ENCODE measurements at regions not wholly inside any gene's neighbourhood (a gene's known extent, or its start where the extent isn't known, plus 50 kb on each side); places are given as distances from the start of the nearest gene placed in this dataset.
A peak's percentile ranks its signal among the peaks of the same experiment; 100 is the strongest.

DNA sequence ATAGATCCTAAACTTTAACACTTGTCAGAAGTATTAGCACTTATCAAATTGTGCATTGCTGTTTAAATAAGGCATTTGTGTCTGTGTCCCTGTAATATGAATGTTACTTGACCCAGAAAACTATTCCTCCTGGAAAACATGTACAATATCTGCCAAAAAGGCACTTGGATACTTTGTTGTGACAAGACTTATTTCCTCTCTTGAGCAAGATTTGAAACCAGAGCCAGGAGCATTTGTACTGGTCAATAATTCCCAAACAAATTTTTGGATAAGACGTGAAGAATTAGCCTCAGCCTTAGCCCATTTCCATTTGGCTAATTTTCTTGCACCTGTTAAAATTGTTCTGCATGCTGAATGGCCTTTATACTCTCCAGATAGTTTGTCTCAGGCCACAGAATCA is 176.3 kb upstream of the GK2 start:
- Histone ChIP-seq H3K27me3 (ENCODE audit: control insufficient read depth in 1 of 2, insufficient read depth in 2 of 2, low read length in 2 of 2) (no peaks in the 10 kb centered on the region), H3K27ac (ENCODE audit: low read depth in 1 of 2, low read length in 2 of 2) (no peak overlapping the region), H3K4me3 (ENCODE audit: low read length) (no peak overlapping the region), H3K9me3 (ENCODE audit: control insufficient read depth in 1 of 2, insufficient read depth in 1 of 2, low read length in 2 of 2) (no peaks in the 10 kb centered on the region), H3K36me3 (ENCODE audit: insufficient read depth, low read length) (no peaks in the 10 kb centered on the region), H3K4me1 (ENCODE audit: insufficient read depth, low read length) (no peaks in the 10 kb centered on the region)
- H3K27me3 Mint-ChIP-seq = no peaks in the 10 kb centered on the region
- H3K36me3 Mint-ChIP-seq (ENCODE audit: low read depth) = no peaks in the 10 kb centered on the region
- ChIA-PET CTCF (no interaction called here), POLR2A (no interaction called here)
- intact Hi-C loops (cut with DNase I, micrococcal nuclease) = no loop called here
- no peak overlapping the region for H3K27ac Mint-ChIP-seq
- DNase-seq = no peak
- H3K4me3 Mint-ChIP-seq = no peak overlapping the region
- no peaks in the 10 kb centered on the region for H3K9me3 Mint-ChIP-seq
- ATAC-seq (ENCODE audit: poor library complexity) = no peak
- no peaks in the 10 kb centered on the region for H3K4me1 Mint-ChIP-seq (ENCODE audit: low read depth)
- no peak for TF ChIP-seq CTCF (IDR thresholded peaks at IDR 0.05)

DNA sequence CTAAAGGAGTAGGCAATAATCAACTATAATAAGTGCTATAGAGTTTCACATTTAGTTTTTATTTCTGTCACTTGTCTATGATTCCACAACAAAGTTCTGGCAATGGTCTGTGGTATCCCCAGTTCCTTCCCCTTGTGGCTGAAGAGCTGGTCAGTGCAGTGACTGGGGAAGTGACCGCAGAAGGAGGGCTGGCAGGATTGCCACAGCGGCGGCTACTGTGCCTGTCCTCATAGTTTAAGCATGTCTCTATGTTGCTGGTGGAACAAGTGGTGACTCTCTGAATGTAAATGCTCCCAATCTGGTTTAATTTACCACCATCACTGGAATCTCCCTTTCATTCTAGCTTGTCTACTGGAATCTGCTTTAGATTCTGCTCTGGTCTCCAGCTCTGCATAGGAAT is 170.6 kb upstream of the GK2 start:
- no peak for ATAC-seq (ENCODE audit: poor library complexity)

DNA sequence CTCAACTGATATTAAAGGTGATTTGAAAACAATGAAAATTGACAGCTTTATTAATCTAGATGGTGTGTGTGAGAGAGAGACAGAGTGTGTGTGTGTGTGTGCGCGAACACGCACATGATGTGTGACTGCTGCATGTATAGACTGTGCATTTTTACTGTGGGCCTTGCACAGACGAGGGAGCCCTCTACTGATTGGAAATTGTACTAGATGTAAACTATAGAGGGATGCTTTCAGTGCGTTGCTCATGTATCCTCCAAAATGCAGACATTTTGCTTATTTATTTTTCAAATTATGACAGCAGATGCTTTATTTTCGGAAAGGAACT is 168.4 kb upstream of the GK2 start:
- H3K27ac ChIP-seq (ENCODE audit: low read depth in 1 of 2, low read length in 2 of 2) = no peak overlapping the region
- ChIA-PET CTCF (no interaction called here), POLR2A (no interaction called here)
- H3K4me3 ChIP-seq (ENCODE audit: low read length) = no peak overlapping the region
- no peaks in the 10 kb centered on the region for H3K9me3 Mint-ChIP-seq
- DNase-seq = peak in 1 of 14 experiments; percentile 1
- no peaks in the 10 kb centered on the region for H3K27me3 ChIP-seq (ENCODE audit: control insufficient read depth in 1 of 2, insufficient read depth in 2 of 2, low read length in 2 of 2)
- ATAC-seq (ENCODE audit: poor library complexity) = no peak
- no peak overlapping the region for H3K4me3 Mint-ChIP-seq
- H3K36me3 Mint-ChIP-seq (ENCODE audit: low read depth) = no peaks in the 10 kb centered on the region
- H3K36me3 ChIP-seq (ENCODE audit: insufficient read depth, low read length) = no peaks in the 10 kb centered on the region
- H3K27me3 Mint-ChIP-seq = no peaks in the 10 kb centered on the region
- no peaks in the 10 kb centered on the region for H3K4me1 ChIP-seq (ENCODE audit: insufficient read depth, low read length)
- intact Hi-C loops (cut with DNase I, micrococcal nuclease) = loop anchor here in 1 of 2 experiments (10.0 kb wide), 1 partner anchor 638 kb away; no protein-coding TSS in a partner anchor
- H3K4me1 Mint-ChIP-seq (ENCODE audit: low read depth) = no peaks in the 10 kb centered on the region
- no peaks in the 10 kb centered on the region for H3K9me3 ChIP-seq (ENCODE audit: control insufficient read depth in 1 of 2, insufficient read depth in 1 of 2, low read length in 2 of 2)
- peak; percentile 14 for TF ChIP-seq CTCF (IDR thresholded peaks at IDR 0.05)
- H3K27ac Mint-ChIP-seq = no peak overlapping the region

More for the DNA sequence above, 170.6 kb upstream of the GK2 start:
- Mint-ChIP-seq H3K27me3 (no peaks in the 10 kb centered on the region), H3K4me1 (ENCODE audit: low read depth) (no peaks in the 10 kb centered on the region), H3K9me3 (no peaks in the 10 kb centered on the region), H3K36me3 (ENCODE audit: low read depth) (no peaks in the 10 kb centered on the region), H3K27ac (no peak overlapping the region), H3K4me3 (no peak overlapping the region)
- Histone ChIP-seq H3K4me1 (ENCODE audit: insufficient read depth, low read length) (no peaks in the 10 kb centered on the region), H3K4me3 (ENCODE audit: low read length) (no peak overlapping the region), H3K27me3 (ENCODE audit: control insufficient read depth in 1 of 2, insufficient read depth in 2 of 2, low read length in 2 of 2) (no peaks in the 10 kb centered on the region), H3K27ac (ENCODE audit: low read depth in 1 of 2, low read length in 2 of 2) (no peak overlapping the region), H3K9me3 (ENCODE audit: control insufficient read depth in 1 of 2, insufficient read depth in 1 of 2, low read length in 2 of 2) (no peaks in the 10 kb centered on the region), H3K36me3 (ENCODE audit: insufficient read depth, low read length) (no peaks in the 10 kb centered on the region)
- peak in 1 of 14 experiments; percentile 1 for DNase-seq
- intact Hi-C loops (cut with DNase I, micrococcal nuclease) = loop anchor here in 1 of 2 experiments (10.0 kb wide), 1 partner anchor 636 kb away; no protein-coding TSS in a partner anchor
- TF ChIP-seq CTCF (IDR thresholded peaks at IDR 0.05) = no peak
- ChIA-PET POLR2A (no interaction called here), CTCF (no interaction called here)
